GM21447 (cell line): ENCODE measurements at regions not wholly inside any gene's neighbourhood (a gene's known extent, or its start where the extent isn't known, plus 50 kb on each side); places are given as distances from the start of the nearest gene placed in this dataset.
"Not testable (repeated sequence)": the region's sequence is repeated elsewhere in the genome, so short reads cannot be mapped to it uniquely, and the experiment has no call there.

Source experiments
- ATAC-seq: cut with Tn5 transposase; IDR thresholded peaks from one replicate; pipeline ENCODE4 v1.9.1; 2021; ENCODE audit not compliant: unreplicated experiment

DNA sequence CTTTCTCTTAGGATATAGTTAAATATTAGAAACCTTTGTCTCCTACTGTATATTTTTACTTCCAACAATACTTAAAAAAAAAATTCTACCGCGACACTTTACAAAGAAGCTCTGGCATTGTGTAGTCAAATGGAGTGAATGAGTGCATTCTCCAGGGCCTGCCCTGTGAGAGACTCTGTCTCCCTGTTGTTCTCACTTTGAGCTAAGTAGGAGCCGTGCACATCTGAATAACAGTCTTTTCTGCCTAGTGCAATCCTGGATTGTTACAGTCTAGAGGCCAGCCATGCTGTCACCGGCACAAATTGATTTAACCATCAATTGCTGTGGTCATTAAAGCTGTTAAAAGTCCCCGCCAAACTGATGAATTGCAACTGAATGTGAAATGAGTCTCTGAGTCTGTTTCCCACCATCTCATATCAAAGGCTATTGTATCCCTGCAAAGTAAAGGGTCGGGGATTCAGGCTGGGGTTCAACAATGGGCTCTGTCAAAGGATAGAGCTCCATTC, 156.0 kb downstream of the RFPL4B start:
- no peak for ATAC-seq

DNA sequence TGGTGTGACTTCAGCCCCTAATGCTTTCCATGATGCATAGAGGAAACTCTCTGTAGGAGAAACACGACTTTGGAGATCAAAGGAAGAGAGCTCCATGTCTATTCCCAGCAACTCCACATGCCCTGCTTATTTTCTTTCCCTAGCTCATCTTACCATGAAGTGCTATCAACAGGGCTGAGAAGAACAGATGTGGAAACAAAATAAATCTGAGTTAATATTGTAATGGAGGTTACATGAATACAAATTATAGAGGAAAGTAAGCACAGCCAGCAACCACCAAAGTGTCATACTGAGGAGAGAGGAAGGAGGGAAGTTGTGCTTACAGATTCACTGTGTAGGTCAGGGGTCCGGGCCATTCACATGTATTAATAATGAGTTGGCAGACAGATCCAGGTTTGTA, 157.5 kb downstream of the RFPL4B start:
- no peak for ATAC-seq

DNA sequence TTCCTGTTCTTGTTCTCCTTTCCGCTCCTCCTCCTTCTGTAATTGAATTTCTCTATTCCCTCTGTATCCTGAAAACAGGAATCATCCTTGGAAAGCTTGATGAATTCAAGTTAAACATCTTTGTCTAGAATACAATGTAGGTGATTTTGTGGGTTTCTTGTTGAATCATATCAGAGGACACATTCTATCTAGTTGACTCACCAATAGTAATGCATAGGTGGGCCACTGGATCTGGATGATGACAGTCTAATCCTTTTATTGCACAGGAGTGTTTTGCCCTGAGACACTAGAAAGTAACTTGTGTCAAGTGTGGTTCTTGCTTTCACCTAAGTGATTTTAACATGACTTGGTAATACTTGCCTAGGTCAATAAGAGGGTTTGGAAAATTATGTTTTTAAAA, 164.3 kb downstream of the RFPL4B start:
- ATAC-seq = no peak

DNA sequence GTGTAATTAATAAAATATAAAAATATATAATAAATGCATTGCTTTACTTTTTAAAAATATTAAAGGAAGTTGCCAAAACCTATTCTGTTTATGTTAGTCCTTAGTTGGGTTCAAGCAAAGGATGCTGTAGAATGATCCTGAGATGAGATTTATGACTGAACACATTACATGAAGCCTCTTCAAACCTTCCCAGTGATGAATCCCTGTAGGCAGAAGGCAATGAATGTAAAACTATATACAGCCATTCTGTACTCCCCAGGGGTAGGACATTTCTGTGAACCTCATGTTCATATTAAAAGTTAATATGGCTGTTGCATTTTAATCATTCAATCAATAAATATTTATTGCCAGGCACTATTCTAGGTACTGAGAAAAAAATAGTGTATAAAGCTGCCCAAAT, 166.0 kb downstream of the RFPL4B start:
- no peak for ATAC-seq

DNA sequence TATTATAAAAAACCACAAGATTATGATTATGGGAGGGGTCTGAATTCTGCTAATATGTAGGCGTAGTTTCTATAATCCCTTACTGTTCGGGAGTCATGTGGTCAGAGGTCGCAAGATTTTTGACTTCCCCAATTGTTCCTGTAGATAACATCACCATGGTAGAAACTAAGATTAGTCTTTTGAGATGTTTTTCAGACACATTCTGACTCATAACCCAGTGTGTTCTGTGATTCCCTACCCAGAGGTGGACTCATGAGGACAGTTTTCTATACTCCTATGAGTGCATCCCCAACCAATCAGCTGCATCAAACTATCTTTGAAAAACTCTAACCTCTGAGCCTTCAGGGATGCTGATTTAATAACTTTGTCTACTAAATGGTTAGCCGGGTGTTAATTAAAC, 175.5 kb downstream of the RFPL4B start:
- ATAC-seq = no peak

DNA sequence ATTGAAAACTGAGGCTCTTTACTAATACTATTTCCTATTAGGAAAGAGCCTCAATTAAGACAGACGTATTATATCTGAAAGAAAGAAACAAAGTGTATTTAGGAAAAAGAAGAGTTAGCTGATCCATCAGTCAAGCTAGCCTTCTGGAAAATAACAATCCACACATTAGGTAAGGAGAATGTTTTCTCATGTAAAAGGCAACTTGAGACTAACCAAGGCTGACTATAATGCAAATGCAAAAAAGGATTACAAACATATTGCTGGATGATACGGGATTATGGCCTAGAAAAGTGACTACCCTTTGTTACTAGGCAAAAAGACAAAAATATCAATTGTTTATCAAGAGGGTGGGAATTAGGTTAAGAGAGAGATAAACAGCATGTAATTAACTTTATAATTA, 176.9 kb downstream of the RFPL4B start:
- no peak for ATAC-seq

DNA sequence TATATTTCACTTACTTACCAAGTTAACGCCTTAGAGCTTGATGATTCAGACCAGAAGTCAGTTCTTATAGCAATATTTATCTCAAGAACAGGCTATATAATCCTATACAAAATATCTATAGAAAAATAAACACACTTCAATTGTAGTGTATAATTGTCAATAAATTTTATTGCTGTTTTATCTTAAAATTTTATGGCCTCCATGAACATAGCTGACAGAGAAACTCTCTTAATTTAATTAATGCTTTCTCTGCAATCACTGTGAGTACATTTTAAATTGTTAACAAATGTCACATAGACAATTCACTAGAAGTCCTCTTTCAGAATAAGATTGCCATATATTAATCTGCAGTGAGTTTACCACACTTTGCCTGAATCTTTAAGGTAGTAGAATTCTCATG, 178.6 kb downstream of the RFPL4B start:
- no peak for ATAC-seq

DNA sequence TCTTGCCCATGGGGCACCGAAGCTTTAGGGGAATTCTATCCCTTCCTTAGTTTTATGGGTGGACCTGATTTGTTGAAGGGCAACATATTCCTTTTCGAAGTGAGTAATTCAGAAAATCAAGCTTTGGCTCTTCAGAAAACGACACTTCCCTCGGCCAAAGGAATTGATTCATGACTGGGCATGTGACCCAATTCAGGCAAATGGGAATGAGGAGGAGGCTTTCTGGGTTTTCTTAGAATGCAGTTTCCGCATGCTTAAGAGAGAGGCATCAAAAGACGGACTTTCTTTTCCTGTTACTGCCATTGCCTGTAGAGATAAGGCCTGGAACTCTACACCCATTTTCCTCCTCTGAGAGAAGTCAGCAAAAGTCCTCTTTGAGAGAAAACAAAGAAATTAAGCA, 179.5 kb downstream of the RFPL4B start:
- no peak for ATAC-seq

DNA sequence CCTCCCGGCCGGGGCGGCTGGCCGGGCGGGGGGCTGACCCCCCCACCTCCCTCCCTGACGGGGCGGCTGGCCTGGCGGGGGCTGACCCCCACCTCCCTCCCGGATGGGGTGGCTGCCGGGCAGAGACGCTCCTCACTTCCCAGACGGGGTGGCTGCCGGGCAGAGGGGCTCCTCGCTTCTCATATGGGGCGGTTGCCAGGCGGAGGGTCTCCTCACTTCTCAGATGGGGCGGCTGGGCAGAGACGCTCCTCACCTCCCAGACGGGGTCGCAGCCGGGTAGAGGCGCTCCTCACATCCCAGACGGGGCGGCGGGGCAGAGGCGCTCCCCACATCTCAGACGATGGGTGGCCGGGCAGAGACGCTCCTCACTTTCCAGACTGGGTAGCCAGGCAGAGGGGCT, 181.2 kb downstream of the RFPL4B start:
- not testable (repeated sequence) for ATAC-seq

DNA sequence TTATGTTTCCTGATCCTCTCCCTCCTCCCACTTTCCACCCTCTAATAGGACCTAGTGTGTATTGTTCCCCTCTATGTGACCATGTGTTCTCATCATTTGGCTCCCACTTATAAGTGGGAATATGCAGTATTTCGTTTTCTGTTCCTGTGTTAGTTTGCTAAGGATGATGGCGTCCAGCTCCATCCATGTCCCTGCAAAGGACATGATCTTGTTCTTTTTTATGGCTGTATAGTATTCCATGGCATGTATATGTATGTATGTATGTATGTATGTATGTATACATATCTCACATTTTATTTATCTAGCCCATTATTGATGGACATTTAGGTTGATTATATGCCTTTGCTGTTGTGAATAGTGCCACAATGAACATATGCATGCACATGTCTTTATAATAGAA, 188.7 kb downstream of the RFPL4B start:
- no peak for ATAC-seq

DNA sequence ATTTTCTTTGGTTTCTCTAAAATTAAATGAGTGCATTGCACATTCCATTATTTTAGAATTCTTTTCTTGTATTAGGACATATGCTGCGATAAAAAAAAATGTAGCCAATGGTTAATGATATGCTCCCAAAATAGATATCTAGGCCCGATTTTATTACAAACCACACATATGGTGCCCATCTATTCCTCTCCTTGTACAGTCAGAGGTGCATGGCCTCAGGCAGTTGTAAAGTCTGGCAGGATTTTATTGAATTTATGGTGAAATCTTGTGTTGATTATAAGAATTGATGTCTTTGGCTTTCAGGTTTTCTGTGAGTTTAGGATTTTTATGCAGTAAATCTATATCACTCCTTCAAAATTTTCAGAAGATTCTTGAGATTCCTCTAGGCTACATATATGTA, 192.2 kb downstream of the RFPL4B start:
- no peak for ATAC-seq

DNA sequence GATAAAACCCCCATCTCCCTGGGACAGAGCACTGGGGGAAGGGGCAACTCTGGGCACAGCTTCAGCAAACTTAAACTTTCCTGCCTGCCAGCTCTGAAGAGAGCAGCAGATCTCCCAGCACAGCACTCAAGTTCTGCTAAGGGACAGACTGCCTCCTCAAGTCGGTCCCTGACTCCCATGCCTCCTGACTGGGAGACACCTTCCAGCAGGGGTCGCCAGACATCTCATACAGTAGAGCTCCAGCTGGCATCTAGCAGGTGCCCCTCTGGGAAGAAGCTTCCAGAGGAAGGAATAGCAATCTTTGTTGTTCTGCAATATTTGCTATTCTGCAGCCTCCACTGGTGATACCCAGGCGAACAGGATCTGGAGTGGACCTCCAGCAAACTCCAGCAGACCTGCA, 194.7 kb downstream of the RFPL4B start:
- not testable (repeated sequence) for ATAC-seq

DNA sequence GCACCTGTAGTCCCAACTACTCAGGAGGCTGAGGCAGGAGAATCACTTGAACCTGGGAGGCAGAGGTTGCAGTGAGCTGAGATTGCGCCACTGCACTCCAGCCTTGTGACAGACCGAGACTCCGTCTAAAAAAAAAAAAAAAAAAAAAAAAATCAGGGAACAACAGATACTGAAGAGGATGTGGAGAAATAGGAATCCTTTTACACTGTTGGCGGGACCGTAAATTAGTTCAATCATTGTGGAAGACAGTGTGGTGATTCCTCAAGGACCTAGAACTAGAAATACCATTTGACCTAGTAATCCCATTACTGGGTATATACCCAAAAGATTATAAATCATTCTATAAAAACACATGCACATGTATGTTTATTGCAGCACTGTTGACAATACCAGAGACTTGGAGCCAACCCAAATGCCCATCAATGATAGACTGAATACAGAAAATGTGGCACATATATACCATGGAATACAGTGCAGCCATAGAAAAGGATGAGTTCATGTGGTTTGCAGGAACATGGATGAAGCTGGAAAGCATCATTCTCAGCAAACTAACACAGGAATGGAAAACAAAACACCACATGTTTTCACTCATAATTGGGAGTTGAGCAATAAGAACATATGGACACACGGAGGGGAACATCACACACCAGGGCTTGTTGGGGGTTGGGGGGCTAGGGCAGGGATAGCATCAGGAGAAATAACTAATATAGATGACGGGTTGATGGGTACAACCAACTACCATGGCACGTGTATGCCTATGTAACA, 200.4 kb downstream of the RFPL4B start:
- not testable (repeated sequence) for ATAC-seq

DNA sequence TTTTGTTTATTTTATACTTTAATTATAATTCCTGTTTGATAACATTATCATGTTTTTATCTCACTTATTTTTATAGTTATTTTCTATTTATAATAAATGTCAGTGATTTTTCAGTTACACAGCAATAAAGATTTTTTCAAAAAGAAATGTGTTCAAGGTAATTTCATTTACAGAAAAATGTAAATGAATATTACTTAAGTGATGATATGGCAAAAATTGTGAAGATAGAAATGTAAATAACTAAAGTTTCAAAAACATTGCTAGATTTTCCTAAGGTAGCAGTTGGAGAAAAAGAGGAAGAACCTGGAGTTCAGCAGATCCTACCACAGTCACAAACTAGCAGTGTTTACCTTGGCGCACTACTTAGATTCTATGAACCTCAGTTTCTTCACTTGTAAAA, 202.6 kb downstream of the RFPL4B start:
- ATAC-seq = no peak

DNA sequence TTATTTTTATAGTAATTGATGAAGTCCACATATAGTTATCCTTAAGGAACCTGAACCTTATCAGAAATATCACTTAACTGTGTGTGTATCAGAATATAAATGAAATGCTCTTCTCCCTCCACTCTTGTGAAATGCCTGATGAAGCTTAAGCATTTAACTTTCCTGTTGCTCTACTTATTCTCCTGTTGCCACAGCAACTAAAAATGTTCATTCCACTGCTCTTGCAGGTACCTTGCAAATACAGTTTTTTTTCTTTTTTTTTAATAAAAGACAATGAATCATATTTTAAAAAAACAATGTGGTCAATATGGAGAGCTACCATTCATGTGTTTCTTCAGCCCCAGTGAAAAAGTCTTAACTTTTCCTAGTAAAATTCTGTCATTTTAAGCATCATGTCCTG, 210.3 kb downstream of the RFPL4B start:
- no peak for ATAC-seq

DNA sequence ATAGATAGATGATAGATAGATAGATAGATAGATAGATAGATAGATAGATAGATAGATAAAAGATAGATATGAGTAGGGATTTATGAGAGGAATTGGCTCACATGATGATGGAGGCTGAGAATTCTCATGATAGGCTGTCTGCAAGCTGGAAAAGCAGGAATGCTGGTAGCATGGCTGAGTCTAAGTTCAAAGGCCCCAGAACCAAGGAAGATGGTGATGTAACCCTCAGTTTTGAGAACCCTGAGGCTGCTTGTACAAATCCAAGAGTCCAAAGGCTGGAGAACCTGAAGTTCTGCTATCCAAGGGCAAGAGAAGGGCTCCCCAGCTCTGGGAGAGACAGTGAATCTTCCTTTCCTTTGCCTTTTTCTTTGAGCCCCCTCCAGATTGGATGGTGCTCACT, 210.8 kb downstream of the RFPL4B start:
- no peak for ATAC-seq

DNA sequence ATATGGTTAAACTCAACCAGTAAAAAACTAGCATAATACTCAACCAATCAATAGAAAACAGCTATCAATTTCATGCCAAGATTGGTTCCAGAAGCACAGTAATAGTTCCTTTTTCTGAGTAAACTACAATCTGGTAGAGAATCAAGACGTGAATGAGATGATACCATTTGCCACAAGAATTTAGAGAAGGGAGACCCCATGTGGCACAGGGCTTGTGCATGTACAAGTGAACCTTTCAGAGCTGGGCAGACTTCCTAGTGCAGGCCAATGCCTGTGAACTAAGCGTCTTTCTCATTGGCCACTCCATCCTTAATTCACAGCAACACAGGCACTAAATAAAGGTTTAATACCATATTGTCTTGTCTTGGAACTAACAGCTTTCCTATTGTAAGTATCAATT, 213.5 kb downstream of the RFPL4B start:
- ATAC-seq = no peak

DNA sequence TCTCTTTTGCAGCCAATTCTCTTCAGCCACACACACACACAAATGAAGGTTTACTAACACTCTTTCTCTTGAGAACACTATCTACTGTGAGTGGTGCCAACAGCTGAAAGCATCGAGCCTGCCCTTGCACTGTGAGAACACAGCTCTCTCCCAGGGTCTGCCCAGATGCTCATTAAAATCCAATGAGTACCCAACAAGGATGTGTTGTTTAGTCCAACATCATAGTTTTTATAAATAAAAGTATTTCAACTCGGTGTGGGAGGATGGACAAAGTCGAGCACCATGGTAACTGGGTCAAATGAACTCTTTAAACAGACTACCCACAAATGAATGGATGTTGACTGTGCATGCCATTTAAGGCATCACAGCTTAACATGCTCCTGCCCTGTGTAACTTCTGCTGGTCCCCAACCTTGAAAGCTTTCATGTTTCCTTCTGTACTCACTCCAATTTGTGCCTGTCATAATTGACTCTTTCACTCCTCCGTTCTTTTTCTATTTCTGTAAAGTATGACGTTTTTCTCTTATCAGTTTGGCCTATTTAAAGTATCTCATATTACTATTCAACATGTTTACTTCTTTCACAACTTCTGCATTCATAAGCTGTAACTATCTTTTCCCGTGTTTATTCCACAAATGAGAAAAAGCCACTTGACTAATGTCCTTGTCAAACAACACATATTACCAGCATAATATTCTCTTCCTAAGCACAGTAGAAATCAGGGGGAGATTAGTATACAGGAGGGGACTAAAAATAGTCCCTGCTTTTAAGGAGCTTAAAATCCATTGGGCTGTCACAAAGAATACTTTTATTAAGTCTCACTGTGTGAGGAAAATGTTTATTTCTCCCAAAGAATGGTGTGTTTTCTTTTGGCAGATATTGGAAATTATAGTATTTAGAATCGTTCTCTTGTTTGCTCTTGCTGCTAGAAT, 215.4 kb downstream of the RFPL4B start:
- no peak for ATAC-seq

DNA sequence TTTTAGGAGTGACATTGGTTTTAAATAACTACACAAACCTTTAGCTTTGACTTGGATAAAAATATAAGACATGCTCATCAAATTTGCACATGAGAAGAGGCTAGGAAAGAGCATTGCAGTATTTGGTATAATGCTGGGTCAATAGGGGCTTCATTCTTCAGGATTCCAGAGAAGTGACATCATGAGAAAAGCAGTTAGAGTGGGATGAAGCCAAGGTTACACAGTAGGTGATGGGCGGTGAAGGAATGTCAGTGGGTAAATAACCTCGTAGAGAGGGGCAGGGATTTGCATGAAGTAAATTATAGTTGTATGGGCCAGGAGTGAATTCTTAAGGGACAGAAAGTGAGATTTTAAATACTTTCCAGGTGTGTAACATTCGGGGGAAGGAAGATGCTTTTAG, 216.2 kb downstream of the RFPL4B start:
- ATAC-seq = no peak

DNA sequence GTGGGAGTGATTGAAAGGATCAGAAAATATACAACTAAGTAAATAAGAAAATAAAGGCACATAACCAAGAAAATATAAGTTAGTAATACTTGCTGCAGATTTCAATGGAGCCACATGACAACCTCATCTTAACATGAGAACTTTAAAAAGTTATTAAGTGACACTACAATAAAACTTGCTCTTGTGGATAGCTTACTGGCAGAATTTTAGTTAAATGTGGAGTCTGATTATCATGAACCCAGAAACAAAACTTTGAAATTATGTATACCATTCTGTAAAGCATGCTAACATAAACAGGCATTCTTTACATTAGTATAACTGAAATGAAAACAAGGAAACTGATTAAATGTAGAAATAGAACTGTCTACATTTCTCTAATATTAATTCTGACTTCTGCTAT, 220.9 kb downstream of the RFPL4B start:
- no peak for ATAC-seq

DNA sequence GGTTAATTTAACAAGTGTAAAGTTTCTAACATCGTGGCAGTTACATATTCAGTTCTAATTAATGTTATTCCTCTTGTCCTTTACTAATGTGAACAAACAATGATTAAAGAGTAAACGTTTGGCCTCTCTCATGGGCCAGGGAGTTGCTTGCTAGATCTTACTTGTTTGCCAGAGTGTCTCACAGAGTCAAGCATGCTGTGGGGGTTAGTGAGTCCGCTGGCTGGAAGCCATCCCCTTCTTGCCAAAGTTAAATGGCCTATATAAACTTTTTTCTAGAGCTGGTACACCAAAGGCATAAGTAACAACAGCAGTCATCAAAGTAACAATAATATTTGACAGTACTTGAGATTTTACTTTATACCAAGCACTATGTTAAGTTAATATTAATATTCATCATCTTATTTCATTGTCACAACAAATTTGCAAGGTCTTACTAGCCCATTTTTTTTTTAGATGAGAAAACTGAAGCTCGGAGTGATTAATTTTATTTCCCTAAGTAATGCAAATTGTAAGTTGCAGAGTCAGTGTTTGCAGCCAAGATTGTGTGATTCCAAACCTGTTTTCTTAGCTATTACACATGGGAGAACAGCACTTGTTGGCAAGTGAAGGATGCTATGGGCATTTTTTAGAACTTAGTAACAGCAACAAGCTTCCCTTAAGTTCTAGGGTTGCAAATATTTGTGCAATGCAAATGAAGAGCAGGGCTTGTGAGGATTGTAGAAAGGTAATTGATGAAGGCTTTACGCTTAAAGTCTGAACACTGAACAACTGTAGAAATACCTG, 224.5 kb downstream of the RFPL4B start:
- ATAC-seq = no peak
